Kidney glomerular epithelial cell (primary cell): ENCODE measurements at regions not wholly inside any gene's neighbourhood (a gene's known extent, or its start where the extent isn't known, plus 50 kb on each side); places are given as distances from the start of the nearest gene placed in this dataset.
A peak's percentile ranks its signal among the peaks of the same experiment; 100 is the strongest.
"Not testable (repeated sequence)": the region's sequence is repeated elsewhere in the genome, so short reads cannot be mapped to it uniquely, and the experiment has no call there.

ENCODE experiments used
- DNase-seq: peaks from one replicate; lab custom pipeline; 2025; lab: John Stamatoyannopoulos, UW

DNA sequence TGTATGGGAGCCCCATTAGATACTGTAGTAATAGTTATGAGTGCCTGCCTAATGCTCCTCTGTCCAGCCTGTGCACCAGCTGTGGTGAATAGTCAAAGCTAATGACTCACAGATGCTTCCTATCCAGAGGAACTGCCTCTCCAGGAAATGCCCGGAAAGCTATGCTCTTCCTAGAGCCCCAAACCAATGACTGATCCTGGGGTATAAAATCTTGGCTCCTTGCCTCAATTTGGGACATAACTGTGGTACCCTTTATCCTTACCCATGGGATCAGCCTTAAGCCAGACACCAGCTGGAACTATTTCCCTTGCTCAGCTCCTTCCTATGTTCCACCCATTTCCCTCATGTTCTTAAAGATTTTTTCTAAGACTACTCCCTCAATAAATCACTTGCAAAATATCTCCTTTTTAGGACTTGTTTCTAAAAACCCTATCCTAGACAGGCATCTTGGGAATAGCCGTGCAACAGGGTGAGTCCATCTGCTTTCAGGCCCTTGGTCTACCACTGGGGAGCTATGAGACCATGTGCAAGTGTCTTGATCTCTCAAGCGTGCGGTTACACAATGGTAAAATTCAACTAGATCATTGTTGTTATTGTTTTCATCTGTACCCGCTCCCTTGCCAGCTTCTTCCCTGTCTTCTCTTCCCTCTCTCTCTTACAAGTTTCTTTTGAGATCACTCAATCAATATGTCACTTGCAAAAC is 283.7 kb downstream of the BTBD3 start:
- no peak for DNase-seq

GRCh38 chr20:12203399-12203798 is 285.7 kb downstream of the BTBD3 start:
- DNase-seq, result no peak

DNA sequence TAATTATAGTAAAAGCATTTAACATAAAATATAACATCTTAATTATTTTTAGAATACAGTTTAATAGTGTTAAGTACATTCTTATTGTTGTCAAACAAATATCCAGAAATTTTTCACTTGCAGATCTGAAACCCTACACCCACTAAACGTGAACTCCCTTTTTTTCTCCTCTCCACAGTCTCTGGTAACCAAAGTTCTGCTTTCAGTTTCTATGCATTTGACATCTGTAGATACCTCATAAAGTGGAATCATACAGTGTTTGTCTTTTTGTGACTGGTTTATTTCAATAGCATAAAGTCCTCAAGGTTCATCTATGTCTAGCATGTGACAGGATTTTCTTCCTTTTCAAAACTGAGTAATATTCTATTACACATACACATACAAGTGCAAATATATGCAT is 286.3 kb downstream of the BTBD3 start:
- no peak for DNase-seq

- peak; percentile 1 for DNase-seq
These were observed 290.2 kb downstream of the BTBD3 start for GRCh38 chr20:12207875-12208274.

DNA sequence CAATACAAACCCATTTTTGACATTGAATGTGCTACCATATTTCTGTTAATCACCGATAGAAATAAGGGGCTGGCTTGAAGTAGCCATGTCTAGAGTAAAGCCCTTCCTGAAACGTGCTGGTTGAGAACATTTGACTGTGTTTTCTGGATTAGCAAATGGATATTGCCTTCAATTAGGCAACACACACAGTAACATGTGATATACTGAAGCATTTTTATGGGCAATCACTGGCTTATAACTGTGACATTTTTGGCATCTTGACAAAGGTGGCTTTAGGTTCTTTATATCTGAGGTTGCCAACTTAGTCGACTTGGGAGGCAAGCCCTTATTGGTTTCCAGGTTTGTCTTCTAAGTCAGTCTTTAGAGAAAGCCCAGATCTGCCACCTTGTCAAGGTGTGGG is 292.9 kb downstream of the BTBD3 start:
- no peak for DNase-seq

- no peak for DNase-seq
These were observed 293.7 kb downstream of the BTBD3 start for GRCh38 chr20:12211361-12211760.

DNA sequence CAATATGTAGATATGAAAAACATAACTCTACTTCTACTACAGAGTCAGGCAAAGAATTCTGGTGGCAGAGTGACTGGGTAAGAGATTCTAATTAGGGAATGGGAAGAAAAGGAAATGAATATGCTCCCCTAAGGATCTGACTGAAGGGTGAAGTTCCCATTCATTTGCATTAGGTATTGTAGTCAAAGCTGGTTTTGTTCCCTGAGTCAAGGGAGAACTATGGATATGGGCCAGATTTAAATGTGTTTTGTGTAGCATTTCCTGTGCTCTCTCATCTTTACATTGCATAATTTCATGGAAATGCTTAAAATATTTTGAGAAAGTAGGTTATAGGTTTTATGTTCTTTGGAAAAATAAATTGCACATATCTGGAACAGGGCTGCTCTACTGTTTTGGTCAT is 299.7 kb downstream of the BTBD3 start:
- DNase-seq, result no peak

- DNase-seq, result no peak
These were observed 302.1 kb downstream of the BTBD3 start for GRCh38 chr20:12219798-12220197.

- no peak for DNase-seq
These were observed 305.4 kb downstream of the BTBD3 start for GRCh38 chr20:12223057-12223456.

DNA sequence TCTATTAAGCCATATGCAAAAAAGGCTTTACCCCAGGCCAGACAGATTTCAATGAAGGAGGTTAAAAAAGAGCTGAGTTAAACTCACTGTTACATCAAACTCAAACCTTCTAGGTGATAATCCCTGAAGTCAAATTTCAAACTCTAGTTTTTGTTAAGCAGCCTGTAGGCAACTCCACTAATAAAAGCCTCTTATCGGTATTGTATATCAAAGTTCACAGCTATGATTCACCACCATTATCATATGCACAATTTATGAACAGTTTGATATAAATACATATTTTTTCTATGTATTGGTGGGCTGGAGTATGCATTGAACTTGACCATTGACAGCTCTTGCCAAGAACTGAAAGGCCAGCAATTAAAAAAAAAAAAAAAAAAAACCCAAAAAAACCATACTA is 308.2 kb downstream of the BTBD3 start:
- no peak for DNase-seq

- DNase-seq, result no peak
These were observed 312.2 kb downstream of the BTBD3 start for GRCh38 chr20:12229891-12230290.

- DNase-seq, result no peak
These were observed 320.1 kb downstream of the BTBD3 start for GRCh38 chr20:12237772-12238171.

DNA sequence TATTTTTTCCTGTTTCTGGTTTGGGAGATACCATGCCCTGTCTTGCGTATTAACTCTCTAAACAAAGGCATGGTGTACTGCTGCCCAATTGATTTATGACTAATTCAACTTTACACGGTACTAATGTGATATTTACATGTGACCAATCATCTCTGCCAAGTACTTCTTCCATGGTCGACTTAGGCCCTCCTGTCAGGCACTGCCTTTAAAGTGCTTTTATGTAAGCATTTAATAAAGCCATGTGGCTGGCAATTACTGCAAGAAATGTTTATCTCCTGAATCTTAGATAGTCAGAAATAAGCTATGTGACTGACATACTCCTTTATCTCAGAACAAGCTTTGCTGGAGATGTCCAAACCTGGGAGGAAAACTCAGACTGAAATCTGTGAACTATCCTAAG is 323.4 kb downstream of the BTBD3 start:
- no peak for DNase-seq

DNA sequence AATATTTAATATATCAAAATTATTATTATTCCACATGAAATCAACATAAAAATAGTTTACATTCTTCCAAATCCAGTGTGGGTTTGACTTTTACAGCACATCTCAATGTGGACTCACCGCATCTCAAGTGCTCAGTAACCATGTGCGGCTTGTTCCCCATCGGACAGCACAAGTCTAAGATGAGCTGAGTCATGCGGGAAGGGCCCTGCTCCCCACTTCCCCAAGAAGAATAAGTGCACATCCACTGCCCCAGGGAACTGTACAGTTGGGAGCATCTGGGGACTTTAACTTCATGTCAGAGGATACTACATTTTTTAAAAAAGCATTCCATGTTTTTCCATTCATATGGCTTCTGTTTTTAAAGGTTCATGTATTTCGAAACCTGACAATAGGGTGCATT is 325.6 kb downstream of the BTBD3 start:
- DNase-seq, result no peak

DNA sequence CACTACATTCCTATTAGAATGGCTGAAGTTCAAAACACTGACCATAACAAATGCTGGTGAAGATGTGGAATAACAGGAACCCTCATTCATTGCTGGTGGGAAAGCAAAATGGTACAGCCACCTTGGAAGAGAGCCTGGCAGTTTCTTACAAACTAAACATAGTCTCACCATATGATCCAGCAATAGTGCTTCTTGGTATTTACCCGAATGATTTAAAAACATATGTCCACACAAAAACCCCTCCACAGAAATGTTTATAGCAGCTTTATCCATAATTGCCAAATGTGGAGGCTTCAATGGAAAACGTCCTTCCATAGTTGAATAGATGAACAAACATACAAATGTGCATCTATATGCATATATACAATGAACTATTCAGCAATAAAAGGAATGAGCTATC is 330.8 kb downstream of the BTBD3 start:
- DNase-seq, result no peak

GRCh38 chr20:12250661-12251060 is 333.0 kb downstream of the BTBD3 start:
- DNase-seq, result not testable (repeated sequence)

- DNase-seq, result no peak
These were observed 335.1 kb downstream of the BTBD3 start for GRCh38 chr20:12252793-12253192.

DNA sequence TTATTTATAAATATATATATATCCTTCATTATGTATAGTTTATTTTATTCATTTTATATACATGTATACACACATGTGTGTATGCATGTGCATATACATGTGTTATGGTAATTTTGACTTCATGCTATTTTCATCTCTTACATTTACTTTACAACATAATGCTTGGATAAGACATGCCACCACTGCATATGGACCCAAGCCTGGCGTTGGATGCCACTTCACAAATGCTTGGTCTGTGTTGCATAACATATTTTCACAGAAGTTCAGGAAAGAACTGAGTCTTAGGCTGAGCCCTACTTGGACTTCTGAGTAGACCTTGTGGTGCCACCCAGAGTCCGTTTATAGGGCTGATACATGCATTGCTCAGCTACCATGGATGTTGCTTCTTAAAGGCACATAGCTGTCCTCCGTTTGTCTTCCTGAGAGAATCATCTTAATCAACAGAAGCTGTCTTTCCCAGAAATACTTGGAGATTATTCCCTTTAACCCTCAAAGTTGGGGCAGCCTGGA is 337.8 kb downstream of the BTBD3 start:
- DNase-seq, result no peak

DNA sequence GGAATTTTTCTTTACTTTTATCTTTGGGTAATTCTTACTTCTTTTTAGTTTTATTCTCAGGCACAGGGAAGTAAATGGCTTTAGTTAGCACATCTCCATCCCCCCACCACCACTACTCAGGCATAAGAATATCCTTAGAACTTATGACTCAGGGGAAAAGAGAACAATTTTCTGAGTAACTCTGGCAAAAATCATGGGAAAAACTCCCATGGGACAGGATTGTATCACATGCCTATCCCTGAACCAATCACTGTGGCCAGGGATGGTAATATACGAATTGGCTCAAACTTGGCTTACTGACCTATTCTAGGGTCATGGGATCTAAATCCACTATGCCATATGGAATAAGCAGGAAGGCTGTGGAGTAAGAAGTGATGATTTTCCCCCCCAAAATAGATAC is 339.1 kb downstream of the BTBD3 start:
- no peak for DNase-seq

DNA sequence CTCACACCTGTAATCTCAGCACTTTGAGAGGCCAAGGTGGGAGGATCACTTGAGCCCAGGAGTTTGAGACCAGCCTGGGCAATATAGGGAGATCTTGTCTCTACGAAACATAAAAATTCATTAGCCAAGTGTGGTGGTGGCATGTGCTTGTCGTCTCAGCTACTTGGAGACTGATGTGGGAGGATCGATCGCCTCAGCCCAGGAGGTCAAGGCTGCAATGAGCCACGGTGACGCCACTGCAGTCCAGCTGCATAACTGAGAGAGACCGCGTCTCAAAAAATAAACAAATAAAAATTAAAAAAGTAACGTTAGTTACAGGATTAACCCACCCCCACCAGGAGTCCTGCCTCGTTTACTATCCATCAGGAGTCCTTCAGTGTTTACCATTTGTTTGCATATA is 345.1 kb downstream of the BTBD3 start:
- DNase-seq, result no peak

DNA sequence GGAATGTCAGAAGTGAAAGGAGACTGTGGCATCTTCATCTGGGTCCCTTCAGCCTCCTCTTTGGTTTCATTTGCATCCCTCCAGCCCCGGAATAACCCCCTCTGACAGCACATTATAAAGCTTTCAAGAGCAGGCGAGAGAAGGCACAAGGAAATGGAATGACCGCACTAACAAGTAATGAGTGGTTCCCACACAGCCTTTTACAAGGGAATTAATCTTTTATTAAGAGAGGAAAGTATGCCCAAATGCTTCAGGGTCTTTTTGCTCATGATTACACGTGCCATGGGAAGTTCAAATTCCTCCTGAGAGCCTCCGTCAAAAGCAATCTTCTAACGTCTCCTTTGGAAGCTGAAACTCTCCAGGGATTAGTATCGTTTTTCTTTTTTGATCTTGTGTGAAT is 347.0 kb downstream of the BTBD3 start:
- no peak for DNase-seq

GRCh38 chr20:12265662-12266061 is 348.0 kb downstream of the BTBD3 start:
- no peak for DNase-seq

- DNase-seq, result no peak
These were observed 351.9 kb downstream of the BTBD3 start for GRCh38 chr20:12269579-12269978.

DNA sequence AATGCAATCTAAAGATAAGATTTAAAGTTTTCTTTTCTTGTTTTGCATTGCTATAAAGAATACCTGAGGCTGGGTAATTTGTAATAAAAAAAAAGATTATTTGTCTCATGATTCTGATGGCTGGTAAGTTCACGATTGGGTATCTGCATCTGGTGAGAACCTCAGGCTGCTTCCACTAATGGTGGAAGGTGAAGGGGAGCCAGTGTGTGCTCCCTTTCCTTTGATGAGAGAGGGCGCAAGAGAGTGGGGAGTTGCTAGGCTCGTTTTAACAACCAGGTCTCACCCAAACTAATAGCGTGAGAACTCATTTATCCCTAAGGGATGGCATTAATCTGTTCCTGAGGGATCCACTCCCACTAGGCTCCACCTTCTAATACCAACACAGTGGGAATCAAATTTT is 353.2 kb downstream of the BTBD3 start:
- no peak for DNase-seq
